Left lobe of liver (tissue), 2 donors: ENCODE measurements at regions not wholly inside any gene's neighbourhood (a gene's known extent, or its start where the extent isn't known, plus 50 kb on each side); places are given as distances from the start of the nearest gene placed in this dataset.
"Not testable (repeated sequence)": the region's sequence is repeated elsewhere in the genome, so short reads cannot be mapped to it uniquely, and the experiment has no call there.

ENCODE experiments used
- ATAC-seq: fragments of 200-7000 bp; cut with Tn5 transposase; one replicate; pipeline ENCODE4 v1.9.1; 2020; ENCODE audit warnings: mild to moderate bottlenecking, moderate library complexity
- DNase-seq: peaks from one replicate; pipeline ENCODE4 v3.0.0-alpha.2; 2020; ENCODE audit warnings: low spot score
- donor health status: DM: no; HTN: no; CAD: no; lungs with moderate emphysema.
- donor health status: DM: no; HTN: yes; CAD: no.

DNA sequence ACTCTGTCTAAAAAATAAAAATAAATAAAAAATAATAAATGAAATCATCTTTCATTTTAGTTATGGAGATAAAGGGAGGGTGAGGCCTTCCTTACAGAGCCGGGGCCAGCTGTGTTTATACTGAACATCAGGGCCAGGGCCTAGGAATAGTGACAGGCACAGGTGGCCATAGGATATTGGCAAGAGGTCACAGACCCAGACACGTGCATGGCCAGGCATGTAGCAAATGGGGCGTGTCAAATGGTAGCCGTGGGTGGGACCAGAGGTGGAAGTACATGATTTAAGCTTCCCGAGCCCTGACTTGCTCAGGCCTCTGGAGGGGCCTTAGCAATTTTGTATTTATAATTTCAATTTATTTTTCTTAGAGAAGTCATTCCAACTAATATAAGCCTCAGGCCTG, 353.0 kb downstream of the ANKRD30A start:
- ATAC-seq (no peak), DNase-seq (no peak)

DNA sequence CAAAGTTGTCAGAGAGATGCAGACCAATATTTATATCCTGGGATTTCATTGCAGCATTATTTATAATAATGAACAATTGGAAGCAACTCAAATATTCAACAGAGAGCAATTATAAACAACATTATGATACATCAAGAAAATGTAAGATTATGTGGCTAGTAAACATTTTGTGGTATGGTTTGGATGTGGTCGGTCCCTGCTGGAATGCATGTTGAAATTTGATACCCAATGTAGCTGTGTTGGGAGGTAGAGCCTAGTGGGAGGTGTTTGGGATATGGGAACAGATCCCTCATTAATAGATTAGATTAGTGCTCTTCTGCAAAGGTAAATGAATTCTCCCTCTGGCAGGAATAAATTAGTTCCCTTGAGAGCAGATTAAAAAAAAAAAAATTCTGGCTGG, 350.9 kb downstream of the ANKRD30A start:
- DNase-seq (no peak), ATAC-seq (no peak)

DNA sequence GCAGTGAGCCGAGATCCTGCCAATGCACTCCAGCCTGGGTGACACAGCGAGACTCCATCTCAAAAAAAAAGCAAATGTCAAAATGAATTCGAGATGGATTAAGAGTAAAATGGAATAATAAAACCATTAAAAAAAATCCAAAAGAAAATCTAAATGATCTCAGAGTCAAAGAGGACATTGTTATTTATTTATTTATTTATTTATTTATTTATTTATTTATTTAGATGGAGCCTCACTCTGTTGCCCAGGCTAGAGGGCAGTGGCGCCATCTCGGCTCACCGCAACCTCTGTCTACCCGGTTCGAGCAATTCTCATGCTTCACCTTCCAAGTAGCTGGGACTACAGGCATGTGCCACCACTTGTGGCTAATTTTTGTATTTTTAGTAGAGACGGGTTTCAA, 349.2 kb downstream of the ANKRD30A start:
- no peak for ATAC-seq
- no peak for DNase-seq

- ATAC-seq (no peak), DNase-seq (no peak)
Observed at GRCh38 chr10:37473906-37474305, 348.5 kb downstream of the ANKRD30A start.

GRCh38 chr10:37467246-37467645, 341.8 kb downstream of the ANKRD30A start:
- ATAC-seq (no peak), DNase-seq (no peak)

- DNase-seq: no peak
- no peak for ATAC-seq
Observed at GRCh38 chr10:37456456-37456855, 331.1 kb downstream of the ANKRD30A start.

DNA sequence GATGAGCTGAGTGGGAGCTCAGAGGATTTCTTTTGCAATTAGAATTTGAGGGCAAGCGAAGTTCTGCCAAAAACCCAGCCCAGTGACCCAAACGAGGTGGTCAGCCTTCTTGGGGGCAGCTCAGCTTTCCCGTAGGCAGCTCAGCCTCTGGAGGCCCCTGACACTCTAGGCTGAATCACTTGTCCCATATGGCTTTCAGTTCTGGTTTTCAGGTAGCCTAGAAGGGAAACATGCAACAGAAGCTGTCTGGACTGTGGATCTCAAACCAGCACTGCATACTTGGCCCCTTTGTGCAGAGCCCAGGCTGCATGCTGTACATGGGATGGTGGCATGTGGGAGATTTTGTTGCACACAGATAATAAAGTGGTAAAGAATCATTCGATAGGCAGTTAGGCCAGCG, 322.8 kb downstream of the ANKRD30A start:
- DNase-seq: no peak
- no peak for ATAC-seq

GRCh38 chr10:37442882-37443281, 317.5 kb downstream of the ANKRD30A start:
- ATAC-seq (no peak), DNase-seq (no peak)

GRCh38 chr10:37441224-37441623, 315.8 kb downstream of the ANKRD30A start:
- ATAC-seq, DNase-seq: not testable (repeated sequence)

DNA sequence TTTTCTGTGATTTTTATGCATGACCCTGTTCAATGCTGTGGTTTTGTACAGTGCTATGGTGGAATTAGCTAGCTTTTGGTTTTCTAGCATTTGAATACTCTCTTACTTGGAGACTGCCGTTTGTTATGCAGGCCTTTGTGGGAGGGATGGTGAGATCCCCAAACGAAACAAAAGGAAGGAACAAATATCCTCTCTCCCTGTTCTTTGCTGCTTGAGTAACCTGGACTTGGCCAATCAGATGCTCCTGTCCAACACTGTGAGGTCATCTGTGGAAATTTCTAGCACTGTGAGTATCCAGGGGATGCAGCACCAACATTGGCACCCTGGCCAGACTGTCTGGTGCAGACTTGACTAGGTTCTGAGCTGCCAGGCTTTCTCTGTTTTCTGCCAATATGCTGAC, 314.4 kb downstream of the ANKRD30A start:
- ATAC-seq: no peak
- DNase-seq: no peak

DNA sequence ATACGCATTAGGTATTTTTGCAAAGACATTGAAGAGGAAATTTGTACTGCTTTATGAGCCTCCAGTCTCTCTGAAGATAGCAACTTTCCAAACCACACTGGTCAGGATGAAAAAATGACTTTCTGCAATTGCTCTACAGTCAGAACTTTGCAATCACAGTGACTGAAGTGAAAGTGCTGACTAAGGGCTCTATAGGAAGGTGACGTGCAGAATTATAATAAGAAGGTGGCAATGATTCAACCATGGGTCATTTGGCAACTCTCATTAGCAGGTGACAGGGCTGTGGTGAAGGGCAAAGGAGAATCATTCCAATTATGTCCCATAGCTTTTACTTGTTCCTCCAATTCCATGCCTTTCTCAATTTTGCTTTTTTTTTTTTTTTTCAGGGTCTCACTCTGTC, 311.0 kb downstream of the ANKRD30A start:
- DNase-seq (no peak), ATAC-seq (no peak)

GRCh38 chr10:37434091-37434490, 308.7 kb downstream of the ANKRD30A start:
- no peak for DNase-seq
- ATAC-seq: no peak
